Immature natural killer cell (primary cell): ENCODE measurements at regions not wholly inside any gene's neighbourhood (a gene's known extent, or its start where the extent isn't known, plus 50 kb on each side); places are given as distances from the start of the nearest gene placed in this dataset.
"Not testable (repeated sequence)": the region's sequence is repeated elsewhere in the genome, so short reads cannot be mapped to it uniquely, and the experiment has no call there.

Experiments used
- DNase-seq, 3 donors: peaks; one replicate each; pipeline ENCODE4 v3.0.0; 2022; ENCODE audit warnings: mixed read lengths in 1 of 3
- H3K27ac Mint-ChIP-seq, 6 donors: one replicate each; pipeline ENCODE4 v1.8.0; 2020; ENCODE audit warnings: mixed read lengths in 6 of 6, mild to moderate bottlenecking in 5 of 6, inconsistent platforms in 4 of 6, moderate library complexity in 3 of 6
- H3K27me3 Mint-ChIP-seq, 3 donors: one replicate each; pipeline ENCODE4 v1.8.0; 2020 to 2021; ENCODE audit warnings: low read depth in 3 of 3, mild to moderate bottlenecking in 3 of 3, mixed read lengths in 3 of 3, moderate library complexity in 3 of 3, inconsistent platforms in 1 of 3
- H3K36me3 Mint-ChIP-seq, 3 donors: one replicate each; pipeline ENCODE4 v1.8.0; 2020; ENCODE audit warnings: mixed read lengths in 3 of 3, inconsistent platforms in 2 of 3, mild to moderate bottlenecking in 2 of 3
- H3K4me1 Mint-ChIP-seq, 2 donors: one replicate each; pipeline ENCODE4 v1.8.0; 2020; ENCODE audit warnings: inconsistent platforms in 2 of 2, mild to moderate bottlenecking in 2 of 2, mixed read lengths in 2 of 2, moderate library complexity in 1 of 2
- H3K4me3 Mint-ChIP-seq, 5 donors: one replicate each; pipeline ENCODE4 v1.8.0; 2020; ENCODE audit warnings: mild to moderate bottlenecking in 5 of 5, mixed read lengths in 5 of 5, inconsistent platforms in 3 of 5, moderate library complexity in 3 of 5
- H3K9me3 Mint-ChIP-seq, 6 donors: one replicate each; pipeline ENCODE4 v1.8.0; 2020; ENCODE audit warnings: mild to moderate bottlenecking in 6 of 6, mixed read lengths in 6 of 6, inconsistent platforms in 4 of 6, moderate library complexity in 3 of 6

DNA sequence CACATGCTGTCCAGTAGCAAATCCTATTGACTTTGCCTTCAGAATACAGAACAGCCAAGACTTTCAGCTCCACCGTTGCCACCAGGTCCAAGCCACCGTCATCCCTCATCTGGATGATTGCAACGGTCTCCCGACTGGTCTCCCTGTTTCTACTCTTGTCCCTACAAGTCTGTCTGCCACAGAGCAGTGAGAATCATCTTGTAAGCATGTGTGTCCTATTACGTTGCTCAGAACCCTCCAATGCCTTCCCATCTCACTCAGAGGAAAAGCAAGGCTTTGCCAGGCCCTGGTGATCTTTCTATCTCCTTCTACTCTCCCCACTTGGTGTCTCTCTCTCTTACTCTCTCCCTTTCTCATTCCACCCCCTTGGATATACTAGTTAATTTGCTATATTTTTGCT, 76.7 kb upstream of the GDNF start:
- Mint-ChIP-seq H3K27me3 (peaks cover 2 to 8% (median 2%) of the 10 kb centered on the region in 3 donors), H3K9me3 (peaks cover 0 to 6% (median under 1%) of the 10 kb centered on the region in 6 donors), H3K36me3 (no peaks in the 10 kb centered on the region), H3K4me3 (no peak overlapping the region), H3K4me1 (no peaks in the 10 kb centered on the region), H3K27ac (no peak overlapping the region)
- no peak for DNase-seq

- Mint-ChIP-seq H3K36me3 (no peaks in the 10 kb centered on the region), H3K4me3 (no peak overlapping the region), H3K4me1 (peaks cover 3 to 5% of the 10 kb centered on the region in 2 donors), H3K27ac (no peak overlapping the region), H3K9me3 (peaks cover 0 to 4% (median under 1%) of the 10 kb centered on the region in 6 donors), H3K27me3 (peaks cover 2 to 12% (median 2%) of the 10 kb centered on the region in 3 donors)
- no peak for DNase-seq
Observed at GRCh38 chr5:37915097-37915736, 75.4 kb upstream of the GDNF start.

- Mint-ChIP-seq H3K27me3 (peaks cover 2 to 11% (median 2%) of the 10 kb centered on the region in 3 donors), H3K4me3 (peak overlapping the region in 1 of 5 donors; percentile 27), H3K4me1 (peaks cover 6 to 10% of the 10 kb centered on the region in 2 donors), H3K9me3 (peaks cover 0 to 18% (median 0%) of the 10 kb centered on the region in 6 donors)
- not testable (repeated sequence) for DNase-seq, H3K36me3 Mint-ChIP-seq, H3K27ac Mint-ChIP-seq
Observed at GRCh38 chr5:37909610-37910266, 69.9 kb upstream of the GDNF start.

- H3K4me3 Mint-ChIP-seq, result no peak overlapping the region
- H3K27me3 Mint-ChIP-seq, result peaks cover 0 to 13% (median 2%) of the 10 kb centered on the region in 3 donors
- peaks cover 0 to 24% (median 0%) of the 10 kb centered on the region in 6 donors for H3K9me3 Mint-ChIP-seq
- no peaks in the 10 kb centered on the region for H3K36me3 Mint-ChIP-seq
- DNase-seq, result no peak
- no peak overlapping the region for H3K27ac Mint-ChIP-seq
- peaks cover 6 to 10% of the 10 kb centered on the region in 2 donors for H3K4me1 Mint-ChIP-seq
Observed at GRCh38 chr5:37906416-37906815, 66.6 kb upstream of the GDNF start.

DNA sequence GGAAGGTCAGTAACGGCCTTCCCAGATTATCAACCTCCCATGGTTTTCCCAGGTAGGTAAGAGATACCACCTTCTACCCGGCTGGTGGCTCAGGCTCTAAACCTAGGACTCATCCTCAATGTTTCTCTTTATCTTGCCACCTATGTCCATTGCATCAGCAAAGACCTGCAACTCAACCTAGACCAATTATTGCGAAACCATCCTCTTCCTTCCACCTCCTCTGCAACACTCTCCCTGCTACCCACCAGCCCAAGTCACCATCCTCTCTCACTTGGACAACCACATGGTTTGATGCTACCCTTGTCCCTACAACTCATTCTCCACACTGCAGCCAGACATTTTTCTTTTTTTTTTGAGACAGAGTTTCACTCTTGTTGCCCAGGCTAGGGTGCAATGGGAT, 65.4 kb upstream of the GDNF start:
- Mint-ChIP-seq H3K27ac (no peak overlapping the region), H3K36me3 (no peaks in the 10 kb centered on the region), H3K4me1 (peaks cover 4 to 6% of the 10 kb centered on the region in 2 donors), H3K9me3 (peaks cover 0 to 24% (median 0%) of the 10 kb centered on the region in 6 donors), H3K27me3 (peaks cover 0 to 9% (median 2%) of the 10 kb centered on the region in 3 donors), H3K4me3 (no peak overlapping the region)
- DNase-seq, result no peak

- Mint-ChIP-seq H3K4me1 (no peaks in the 10 kb centered on the region), H3K9me3 (peaks cover 0 to 14% (median 0%) of the 10 kb centered on the region in 6 donors), H3K36me3 (no peaks in the 10 kb centered on the region), H3K4me3 (no peak overlapping the region), H3K27ac (no peak overlapping the region), H3K27me3 (peaks cover 0 to 8% (median 0%) of the 10 kb centered on the region in 3 donors)
- DNase-seq, result no peak
Observed at GRCh38 chr5:37902323-37902722, 62.5 kb upstream of the GDNF start.

DNA sequence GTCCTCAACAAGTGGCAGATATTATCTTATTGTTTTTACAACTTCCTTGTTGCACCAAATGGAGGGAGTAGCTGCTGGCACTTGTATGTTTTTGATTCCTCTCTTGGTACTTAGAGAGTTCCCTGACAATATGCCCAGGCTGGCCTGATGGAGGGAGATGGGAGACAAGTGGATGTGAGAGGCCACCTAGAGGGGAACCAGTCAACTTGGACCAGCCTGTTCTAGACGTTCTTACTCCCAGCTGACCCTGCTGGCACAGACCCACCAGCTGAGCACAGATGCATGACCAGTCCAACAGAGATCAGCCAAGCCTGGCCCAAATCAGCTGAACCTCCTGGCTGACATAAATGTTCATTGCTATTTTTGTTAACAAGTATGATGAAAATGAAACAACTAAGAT, 60.9 kb upstream of the GDNF start:
- H3K4me1 Mint-ChIP-seq, result no peaks in the 10 kb centered on the region
- no peak for DNase-seq
- peaks cover 0 to 9% (median 0%) of the 10 kb centered on the region in 3 donors for H3K27me3 Mint-ChIP-seq
- no peak overlapping the region for H3K27ac Mint-ChIP-seq
- H3K4me3 Mint-ChIP-seq, result no peak overlapping the region
- H3K9me3 Mint-ChIP-seq, result peaks cover 0 to 11% (median 0%) of the 10 kb centered on the region in 6 donors
- H3K36me3 Mint-ChIP-seq, result no peaks in the 10 kb centered on the region

DNA sequence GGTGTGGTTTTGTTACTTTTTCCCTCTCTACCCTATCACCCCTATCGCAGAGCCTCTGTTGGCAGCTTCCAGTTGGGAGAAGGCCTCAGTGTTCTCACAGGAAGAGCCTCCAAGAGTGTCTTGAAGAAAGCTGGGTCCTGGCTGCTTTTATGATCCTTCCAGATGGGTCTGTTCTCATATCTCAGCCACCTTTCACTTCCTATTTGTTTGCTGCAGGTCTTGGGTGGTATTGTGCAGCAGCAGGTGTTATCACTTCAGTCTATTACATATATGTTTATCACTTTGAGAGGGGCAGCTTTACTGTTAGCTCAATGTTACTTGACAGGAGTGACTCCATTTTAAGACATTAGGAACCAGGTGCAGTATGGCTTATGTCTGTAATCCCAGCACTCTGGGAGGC, 59.2 kb upstream of the GDNF start:
- Mint-ChIP-seq H3K27me3 (peaks cover 0 to 7% (median 0%) of the 10 kb centered on the region in 3 donors), H3K4me3 (no peak overlapping the region), H3K36me3 (no peaks in the 10 kb centered on the region), H3K4me1 (no peaks in the 10 kb centered on the region), H3K9me3 (peaks cover 0 to 7% (median 0%) of the 10 kb centered on the region in 6 donors), H3K27ac (no peak overlapping the region)
- DNase-seq, result no peak

DNA sequence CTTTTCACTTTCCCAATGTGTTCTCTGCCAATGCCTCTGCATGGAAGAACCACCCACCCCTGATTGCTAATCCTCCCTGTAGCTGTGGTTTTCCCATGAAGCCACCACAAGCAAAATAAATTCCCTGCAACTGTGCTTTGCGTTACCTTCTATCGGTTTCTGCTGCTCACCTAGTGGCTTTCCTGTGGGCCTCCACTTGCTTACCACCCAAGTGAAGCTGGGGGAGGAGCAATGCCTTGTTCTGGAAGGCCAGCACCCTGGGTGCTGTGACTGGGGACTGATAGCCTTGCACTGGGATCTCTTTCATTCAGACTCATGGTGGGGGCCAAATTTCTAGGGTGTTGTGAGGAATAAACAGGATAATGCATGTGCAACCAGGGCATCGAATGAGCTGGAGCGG, 56.3 kb upstream of the GDNF start:
- H3K36me3 Mint-ChIP-seq, result no peaks in the 10 kb centered on the region
- H3K27ac Mint-ChIP-seq, result no peak overlapping the region
- peaks cover 0 to 3% (median 0%) of the 10 kb centered on the region in 6 donors for H3K9me3 Mint-ChIP-seq
- peaks cover 0 to 7% (median 0%) of the 10 kb centered on the region in 3 donors for H3K27me3 Mint-ChIP-seq
- no peak for DNase-seq
- no peak overlapping the region for H3K4me3 Mint-ChIP-seq
- no peaks in the 10 kb centered on the region for H3K4me1 Mint-ChIP-seq

DNA sequence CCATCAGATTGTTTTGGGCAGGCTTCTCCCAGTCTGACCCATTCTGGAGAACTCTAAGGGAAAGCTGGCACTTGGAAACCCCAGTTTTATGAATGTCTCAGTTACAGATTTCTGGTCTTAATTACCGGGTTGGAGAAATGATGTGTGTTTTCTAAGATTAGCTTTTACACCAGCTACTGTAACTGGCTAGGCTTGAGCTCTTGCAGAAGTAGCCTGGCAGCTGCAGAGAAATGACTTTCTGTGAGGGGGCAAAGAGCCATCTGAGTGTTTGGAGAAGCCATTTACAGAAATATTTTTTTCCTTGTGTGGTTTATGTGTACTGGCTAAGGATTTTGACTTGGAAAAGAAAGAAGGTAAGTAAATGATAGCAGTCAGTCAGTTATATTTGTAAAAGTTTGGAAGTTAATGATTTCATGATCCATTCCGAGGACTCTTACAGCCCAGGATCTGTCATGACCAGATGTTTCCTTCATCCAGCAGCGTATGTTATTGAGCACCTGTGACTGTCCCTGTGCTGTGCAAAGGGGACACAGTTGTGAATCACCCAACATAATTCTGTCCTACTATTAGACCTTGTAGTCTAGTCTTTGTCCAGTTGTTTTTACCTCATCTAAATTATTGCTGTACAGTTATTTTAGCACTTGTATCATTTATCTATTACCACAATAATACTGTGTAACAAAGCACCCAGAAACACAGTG, 53.7 kb upstream of the GDNF start:
- H3K4me3 Mint-ChIP-seq, result no peak overlapping the region
- no peak overlapping the region for H3K27ac Mint-ChIP-seq
- peaks cover 0 to 7% (median 0%) of the 10 kb centered on the region in 3 donors for H3K27me3 Mint-ChIP-seq
- H3K36me3 Mint-ChIP-seq, result no peaks in the 10 kb centered on the region
- H3K9me3 Mint-ChIP-seq, result peaks cover 0 to 3% (median 0%) of the 10 kb centered on the region in 6 donors
- H3K4me1 Mint-ChIP-seq, result no peaks in the 10 kb centered on the region
- no peak for DNase-seq

- H3K27ac Mint-ChIP-seq, result no peak overlapping the region
- H3K27me3 Mint-ChIP-seq, result peaks cover 0 to 6% (median 2%) of the 10 kb centered on the region in 3 donors
- H3K4me1 Mint-ChIP-seq, result no peaks in the 10 kb centered on the region
- DNase-seq, result no peak
- no peaks in the 10 kb centered on the region for H3K36me3 Mint-ChIP-seq
- H3K9me3 Mint-ChIP-seq, result peaks cover 0 to 3% (median 0%) of the 10 kb centered on the region in 6 donors
- no peak overlapping the region for H3K4me3 Mint-ChIP-seq
Observed at GRCh38 chr5:37892586-37892985, 52.7 kb upstream of the GDNF start.

GRCh38 chr5:37891832-37892231, 52.0 kb upstream of the GDNF start:
- peaks cover 0 to 2% (median under 1%) of the 10 kb centered on the region in 3 donors for H3K27me3 Mint-ChIP-seq
- no peaks in the 10 kb centered on the region for H3K4me1 Mint-ChIP-seq
- H3K9me3 Mint-ChIP-seq, result peaks cover 0 to 3% (median 0%) of the 10 kb centered on the region in 6 donors
- no peaks in the 10 kb centered on the region for H3K36me3 Mint-ChIP-seq
- H3K27ac Mint-ChIP-seq, result no peak overlapping the region
- no peak for DNase-seq
- no peak overlapping the region for H3K4me3 Mint-ChIP-seq

GRCh38 chr5:37889612-37890317, 49.9 kb upstream of the GDNF start:
- H3K36me3 Mint-ChIP-seq, result no peaks in the 10 kb centered on the region
- H3K4me1 Mint-ChIP-seq, result no peaks in the 10 kb centered on the region
- no peak overlapping the region for H3K27ac Mint-ChIP-seq
- no peak overlapping the region for H3K4me3 Mint-ChIP-seq
- peaks cover 0 to 5% (median 0%) of the 10 kb centered on the region in 3 donors for H3K27me3 Mint-ChIP-seq
- DNase-seq, result no peak
- H3K9me3 Mint-ChIP-seq, result peaks cover 0 to 1% (median 0%) of the 10 kb centered on the region in 6 donors
